IMR-90 (cell line): ENCODE measurements at regions not wholly inside any gene's neighbourhood (a gene's known extent, or its start where the extent isn't known, plus 50 kb on each side); places are given as distances from the start of the nearest gene placed in this dataset.

Experiments
- ATAC-seq: fragments of 200-7000 bp; cut with Tn5 transposase; 2 replicates; pipeline ENCODE4 v1.9.1; 2020; ENCODE audit warnings: low read depth, mild to moderate bottlenecking, moderate library complexity
- BruUV-seq: library from RNA; stranded (reverse); fragments of 400-500 nt; replicated peaks from 2 replicates; lab custom pipeline; 2021; lab: Mats Ljungman, UMichigan
- CTCF ChIA-PET: fragments of 300-600 bp; formaldehyde crosslinking; extraction: SDS; loops from one replicate; lab custom pipeline; 2021; ENCODE audit warnings: antibody characterized with exemption; lab: Yijun Ruan, JAX
- POLR2A ChIA-PET: fragments of 300-600 bp; sonication (Branson Sonifier 250); formaldehyde crosslinking; loops from one replicate; lab custom pipeline; 2022; ENCODE audit warnings: antibody characterized with exemption; ENCODE audit not compliant: unreplicated experiment; lab: Charles Lee
- DNase-seq: peaks from one replicate; pipeline ENCODE4 v3.0.0; 2013
- H2AFZ ChIP-seq: replicated peaks from 2 replicates; pipeline ENCODE3; 2013; ENCODE audit warnings: low read length, mild to moderate bottlenecking; ENCODE audit not compliant: poor library complexity
- H2AK5ac ChIP-seq: 2 replicates; pipeline ENCODE4 v1.6.1; 2013; ENCODE audit warnings: low read depth, low read length, inconsistent platforms
- H2AK9ac ChIP-seq: replicated peaks from 2 replicates; pipeline ENCODE3; 2013; ENCODE audit warnings: mild to moderate bottlenecking, low read depth, low read length, moderate library complexity; ENCODE audit not compliant: poor library complexity
- H2BK120ac ChIP-seq: 2 replicates; pipeline ENCODE4 v1.6.1; 2013; ENCODE audit warnings: low read depth, low read length, inconsistent platforms
- H2BK15ac ChIP-seq: 3 replicates; pipeline ENCODE4 v1.6.1; 2013; ENCODE audit warnings: low read depth, low read length, inconsistent platforms
- H2BK20ac ChIP-seq: 2 replicates; pipeline ENCODE4 v1.6.1; 2013; ENCODE audit warnings: low read depth, mild to moderate bottlenecking, inconsistent platforms, low read length, moderate library complexity
- H2BK5ac ChIP-seq: 2 replicates; pipeline ENCODE4 v1.6.1; 2013; ENCODE audit warnings: mild to moderate bottlenecking, low read depth, low read length, inconsistent platforms; ENCODE audit not compliant: poor library complexity, severe bottlenecking
- H3K14ac ChIP-seq: replicated peaks from 2 replicates; pipeline ENCODE4 v1.6.1; 2013; ENCODE audit warnings: low read depth, low read length, inconsistent platforms
- H3K18ac ChIP-seq: 2 replicates; pipeline ENCODE4 v1.6.1; 2013; ENCODE audit warnings: low read depth, low read length, control low read depth
- H3K23ac ChIP-seq: 2 replicates; pipeline ENCODE4 v1.6.1; 2013; ENCODE audit warnings: low read depth, low read length, inconsistent platforms
- H3K27ac ChIP-seq: 2 replicates; pipeline ENCODE4 v1.5.1; 2013; ENCODE audit warnings: mild to moderate bottlenecking, control low read depth, low read length; ENCODE audit not compliant: insufficient read depth
- H3K27me3 ChIP-seq: 2 replicates; pipeline ENCODE4 v1.6.1; 2013; ENCODE audit warnings: low read length; ENCODE audit not compliant: control insufficient read depth, insufficient read depth
- H3K36me3 ChIP-seq: 2 replicates; pipeline ENCODE4 v1.6.1; 2013; ENCODE audit warnings: low read length, mixed read lengths; ENCODE audit not compliant: control insufficient read depth, insufficient read depth
- H3K4ac ChIP-seq: 2 replicates; pipeline ENCODE4 v1.6.1; 2013; ENCODE audit warnings: low read depth, low read length, inconsistent platforms
- H3K4me1 ChIP-seq: 2 replicates; pipeline ENCODE4 v1.6.1; 2013; ENCODE audit warnings: low read length, mixed read lengths; ENCODE audit not compliant: control insufficient read depth, insufficient read depth
- H3K4me2 ChIP-seq: 2 replicates; pipeline ENCODE4 v1.6.1; 2013; ENCODE audit warnings: low read depth, mild to moderate bottlenecking, control low read depth, low read length, moderate library complexity
- H3K4me3 ChIP-seq: 2 replicates; pipeline ENCODE4 v1.5.1; 2013; ENCODE audit warnings: low read depth, mild to moderate bottlenecking, control low read depth, low read length, moderate library complexity; ENCODE audit not compliant: insufficient read depth
- H3K56ac ChIP-seq: 2 replicates; pipeline ENCODE4 v1.6.1; 2013; ENCODE audit warnings: low read length, inconsistent platforms; ENCODE audit not compliant: insufficient read depth; ENCODE audit errors: extremely low read depth
- H3K79me1 ChIP-seq, 2 experiments: 2 replicates each; pipeline ENCODE4 v1.6.1; 2013; ENCODE audit warnings: low read length in 2 of 2, inconsistent platforms in 1 of 2, low read depth in 1 of 2
- H3K9ac ChIP-seq: 2 replicates; pipeline ENCODE4 v1.6.1; 2013; ENCODE audit warnings: low read depth, low read length, control low read depth
- H3K9me1 ChIP-seq: 2 replicates; pipeline ENCODE4 v1.6.1; 2013; ENCODE audit warnings: low read length, inconsistent platforms; ENCODE audit not compliant: insufficient read depth
- H3K9me3 ChIP-seq: 2 replicates; pipeline ENCODE4 v1.6.1; 2013; ENCODE audit warnings: low read length; ENCODE audit not compliant: control insufficient read depth, insufficient read depth
- H4K20me1 ChIP-seq: 2 replicates; pipeline ENCODE4 v1.6.1; 2013; ENCODE audit warnings: low read length, inconsistent platforms; ENCODE audit not compliant: insufficient read depth
- H4K5ac ChIP-seq: 2 replicates; pipeline ENCODE4 v1.6.1; 2013; ENCODE audit warnings: mild to moderate bottlenecking, low read depth, low read length, control low read depth
- H4K8ac ChIP-seq, 2 experiments: 2 replicates each; pipeline ENCODE4 v1.6.1; 2013; ENCODE audit warnings: low read depth in 2 of 2, low read length in 2 of 2, control low read depth in 1 of 2, inconsistent platforms in 1 of 2
- H4K91ac ChIP-seq: 2 replicates; pipeline ENCODE4 v1.6.1; 2013; ENCODE audit warnings: low read depth, low read length, inconsistent platforms; ENCODE audit not compliant: insufficient read depth
- BHLHE40 ChIP-seq: fragments of 150-350 bp; IDR thresholded peaks from 2 replicates; pipeline ENCODE4 v1.6.1; 2016; ENCODE audit warnings: mild to moderate bottlenecking, low read depth, low read length
- CEBPB ChIP-seq: IDR thresholded peaks from 2 replicates; pipeline ENCODE4 v1.6.1; 2012; ENCODE audit warnings: low read depth, low read length, improper control_type of control experiment
- MAFK ChIP-seq: IDR thresholded peaks from 2 replicates; pipeline ENCODE4 v1.6.1; 2012; ENCODE audit warnings: low read depth, low read length, improper control_type of control experiment
- MAZ ChIP-seq: IDR thresholded peaks from 2 replicates; pipeline ENCODE4 v1.6.1; 2012; ENCODE audit warnings: low read depth, mild to moderate bottlenecking, low read length, improper control_type of control experiment, moderate library complexity, borderline replicate concordance
- MXI1 ChIP-seq: IDR thresholded peaks from 2 replicates; pipeline ENCODE4 v1.6.1; 2012; ENCODE audit warnings: low read depth, mild to moderate bottlenecking, low read length, moderate library complexity, borderline replicate concordance
- NFE2L2 ChIP-seq: fragments of 150-350 bp; IDR thresholded peaks from 2 replicates; pipeline ENCODE4 v1.6.1; 2016; ENCODE audit warnings: low read depth, mild to moderate bottlenecking, low read length
- USF2 ChIP-seq: fragments of 150-350 bp; IDR thresholded peaks from 2 replicates; pipeline ENCODE4 v1.6.1; 2017; ENCODE audit warnings: mild to moderate bottlenecking, antibody characterized with exemption, low read length, low read depth
- WGBS, 2 experiments: methylation state at CpG; one replicate each; pipeline versions ENCODE4 v1.1.5 to v1.1.7; 2013; ENCODE audit warnings: missing lambda C conversion rate in 2 of 2; ENCODE audit not compliant: insufficient read length in 1 of 2; ENCODE audit errors: extremely low coverage in 2 of 2; 5-methylcytosine and 5-hydroxymethylcytosine counted together
- dilution Hi-C: fragments of 300-500 bp; cut with HindIII; formaldehyde crosslinking; loops from one replicate; pipeline ENCODE4 v1.14.3; 2018; ENCODE audit warnings: low sequenced_read_pairs; ENCODE audit not compliant: unreplicated experiment
- in situ Hi-C: fragments of 300-500 bp; cut with MboI; formaldehyde crosslinking; loops from 3 replicates; pipeline ENCODE4 v1.14.3; 2019; ENCODE audit warnings: low sequenced_read_pairs, inconsistent platforms, mixed read lengths
- intact Hi-C: fragments of 100-400 bp; cut with micrococcal nuclease; formaldehyde crosslinking; loops from 2 replicates; pipeline ENCODE4 v1.10.0; 2022

GRCh38 chr7:57772126-57772924, 322.3 kb downstream of the ZNF716 start:
- Histone ChIP-seq H2AFZ (no peak overlapping the region), H3K9me1 (no peaks in the 10 kb centered on the region), H3K18ac (no peak overlapping the region), H2AK5ac (no peak overlapping the region), H3K36me3 (no peaks in the 10 kb centered on the region), H3K79me1 (no peaks in the 10 kb centered on the region), H4K91ac (no peak overlapping the region), H3K9ac (no peak overlapping the region), H3K14ac (no peak overlapping the region), H3K23ac (no peak overlapping the region), H3K27me3 (no peaks in the 10 kb centered on the region), H3K9me3 (peaks cover 32% of the 10 kb centered on the region), H3K4me3 (no peak overlapping the region), H3K4me2 (no peak overlapping the region), H4K20me1 (no peaks in the 10 kb centered on the region), H2BK20ac (no peak overlapping the region), H3K4me1 (no peaks in the 10 kb centered on the region), H3K4ac (no peak overlapping the region), H3K27ac (no peak overlapping the region), H2BK15ac (no peak overlapping the region), H4K8ac (no peak overlapping the region), H2BK5ac (no peak overlapping the region), H4K5ac (no peak overlapping the region), H2AK9ac (no peak overlapping the region), H2BK120ac (no peak overlapping the region), H3K56ac (no peak overlapping the region)
- dilution Hi-C loops (no loop called here), in situ Hi-C loops (no loop called here), intact Hi-C loops (no loop called here)
- TF ChIP-seq CEBPB (no peak), MXI1 (no peak), USF2 (no peak), MAFK (no peak), MAZ (no peak), BHLHE40 (no peak), NFE2L2 (no peak)
- WGBS, 2 experiments: 78% methylated on average over 17 of the region's 42 CpGs; no CpG with 5 or more reads in 1 of the 2 experiments
- DNase-seq (no peak), ATAC-seq (no peak)
- BruUV-seq: no TSS peak
- ChIA-PET POLR2A (no interaction called here), CTCF (no interaction called here)
